T-helper 2 cell treated with Interferon-gamma antibody and Interleukin-4, amounts not matched to agents 5 μg/mL and 100 μg/mL, for 36 hours (primary cell): ENCODE measurements at regions not wholly inside any gene's neighbourhood (a gene's known extent, or its start where the extent isn't known, plus 50 kb on each side); places are given as distances from the start of the nearest gene placed in this dataset.

ENCODE experiments used
- DNase-seq: peaks from one replicate; pipeline ENCODE4 v3.0.0; 2021; ENCODE audit warnings: low spot score
- H3K27ac Mint-ChIP-seq: one replicate; pipeline ENCODE4 v1.8.0; 2021; ENCODE audit warnings: mild to moderate bottlenecking, mixed read lengths
- H3K27me3 Mint-ChIP-seq: one replicate; pipeline ENCODE4 v1.8.0; 2021; ENCODE audit warnings: low read depth, mixed read lengths
- H3K36me3 Mint-ChIP-seq: one replicate; pipeline ENCODE4 v1.8.0; 2021; ENCODE audit warnings: low read depth, mixed read lengths
- H3K4me1 Mint-ChIP-seq: one replicate; pipeline ENCODE4 v1.8.0; 2021; ENCODE audit warnings: low read depth, mixed read lengths
- H3K4me3 Mint-ChIP-seq: one replicate; pipeline ENCODE4 v1.8.0; 2022; ENCODE audit warnings: mild to moderate bottlenecking, moderate library complexity, mixed read lengths
- H3K9me3 Mint-ChIP-seq: one replicate; pipeline ENCODE4 v1.8.0; 2021; ENCODE audit warnings: mixed read lengths

- no peak overlapping the region for H3K4me3 Mint-ChIP-seq
- no peak overlapping the region for H3K27ac Mint-ChIP-seq
- H3K9me3 Mint-ChIP-seq: no peaks in the 10 kb centered on the region
- no peaks in the 10 kb centered on the region for H3K4me1 Mint-ChIP-seq
- H3K36me3 Mint-ChIP-seq: no peaks in the 10 kb centered on the region
- no peaks in the 10 kb centered on the region for H3K27me3 Mint-ChIP-seq
- no peak for DNase-seq
These were observed 294.2 kb downstream of the LMX1A start for GRCh38 chr1:165062346-165062745.

GRCh38 chr1:165060285-165060793 lies 296.2 kb downstream of the LMX1A start:
- no peaks in the 10 kb centered on the region for H3K4me1 Mint-ChIP-seq
- DNase-seq: no peak

GRCh38 chr1:165057956-165058355 lies 298.6 kb downstream of the LMX1A start:
- Mint-ChIP-seq H3K4me3 (no peak overlapping the region), H3K9me3 (no peaks in the 10 kb centered on the region)

More at GRCh38 chr1:165060285-165060793, 296.2 kb downstream of the LMX1A start:
- no peaks in the 10 kb centered on the region for H3K9me3 Mint-ChIP-seq
- no peak overlapping the region for H3K27ac Mint-ChIP-seq
- no peaks in the 10 kb centered on the region for H3K36me3 Mint-ChIP-seq
- peaks cover 3% of the 10 kb centered on the region for H3K27me3 Mint-ChIP-seq
- H3K4me3 Mint-ChIP-seq: no peak overlapping the region

GRCh38 chr1:165056914-165057313 lies 299.6 kb downstream of the LMX1A start:
- Mint-ChIP-seq H3K9me3 (no peaks in the 10 kb centered on the region), H3K27ac (no peak overlapping the region), H3K4me1 (no peaks in the 10 kb centered on the region), H3K36me3 (no peaks in the 10 kb centered on the region), H3K4me3 (no peak overlapping the region), H3K27me3 (peaks cover 3% of the 10 kb centered on the region)
- DNase-seq: no peak

More at GRCh38 chr1:165057956-165058355, 298.6 kb downstream of the LMX1A start:
- Mint-ChIP-seq H3K36me3 (no peaks in the 10 kb centered on the region), H3K27me3 (peaks cover 3% of the 10 kb centered on the region), H3K27ac (no peak overlapping the region), H3K4me1 (no peaks in the 10 kb centered on the region)
- DNase-seq: no peak

- Mint-ChIP-seq H3K27ac (no peak overlapping the region), H3K4me1 (no peaks in the 10 kb centered on the region), H3K27me3 (peaks cover 3% of the 10 kb centered on the region), H3K9me3 (no peaks in the 10 kb centered on the region), H3K36me3 (no peaks in the 10 kb centered on the region), H3K4me3 (no peak overlapping the region)
- no peak for DNase-seq
These were observed 300.9 kb downstream of the LMX1A start for GRCh38 chr1:165055581-165055980.

- Mint-ChIP-seq H3K4me1 (no peaks in the 10 kb centered on the region), H3K9me3 (no peaks in the 10 kb centered on the region)
These were observed 301.9 kb downstream of the LMX1A start for GRCh38 chr1:165054627-165055026.

GRCh38 chr1:165053351-165053750 lies 303.2 kb downstream of the LMX1A start:
- H3K36me3 Mint-ChIP-seq: no peaks in the 10 kb centered on the region
- no peak for DNase-seq
- H3K27me3 Mint-ChIP-seq: peaks cover 3% of the 10 kb centered on the region
- no peak overlapping the region for H3K27ac Mint-ChIP-seq
- no peaks in the 10 kb centered on the region for H3K9me3 Mint-ChIP-seq
- H3K4me1 Mint-ChIP-seq: no peaks in the 10 kb centered on the region
- no peak overlapping the region for H3K4me3 Mint-ChIP-seq

More at GRCh38 chr1:165054627-165055026, 301.9 kb downstream of the LMX1A start:
- Mint-ChIP-seq H3K27ac (no peak overlapping the region), H3K36me3 (no peaks in the 10 kb centered on the region), H3K27me3 (peaks cover 3% of the 10 kb centered on the region), H3K4me3 (no peak overlapping the region)
- DNase-seq: no peak

- Mint-ChIP-seq H3K9me3 (no peaks in the 10 kb centered on the region), H3K4me1 (no peaks in the 10 kb centered on the region), H3K27ac (no peak overlapping the region), H3K4me3 (no peak overlapping the region), H3K27me3 (peaks cover 3% of the 10 kb centered on the region), H3K36me3 (no peaks in the 10 kb centered on the region)
- no peak for DNase-seq
These were observed 303.6 kb downstream of the LMX1A start for GRCh38 chr1:165052936-165053335.

- Mint-ChIP-seq H3K27me3 (peaks cover 3% of the 10 kb centered on the region), H3K9me3 (no peaks in the 10 kb centered on the region), H3K36me3 (no peaks in the 10 kb centered on the region), H3K4me3 (no peak overlapping the region), H3K27ac (no peak overlapping the region), H3K4me1 (no peaks in the 10 kb centered on the region)
- no peak for DNase-seq
These were observed 304.1 kb downstream of the LMX1A start for GRCh38 chr1:165052431-165052830.

GRCh38 chr1:165050246-165050645 lies 306.3 kb downstream of the LMX1A start:
- H3K9me3 Mint-ChIP-seq: no peaks in the 10 kb centered on the region
- H3K4me1 Mint-ChIP-seq: no peaks in the 10 kb centered on the region
- no peaks in the 10 kb centered on the region for H3K27me3 Mint-ChIP-seq
- no peak overlapping the region for H3K27ac Mint-ChIP-seq
- no peaks in the 10 kb centered on the region for H3K36me3 Mint-ChIP-seq
- no peak for DNase-seq
- no peak overlapping the region for H3K4me3 Mint-ChIP-seq

GRCh38 chr1:165047994-165048393 lies 308.5 kb downstream of the LMX1A start:
- Mint-ChIP-seq H3K4me3 (no peak overlapping the region), H3K4me1 (no peaks in the 10 kb centered on the region), H3K27me3 (no peaks in the 10 kb centered on the region), H3K27ac (no peak overlapping the region), H3K36me3 (no peaks in the 10 kb centered on the region), H3K9me3 (no peaks in the 10 kb centered on the region)
- no peak for DNase-seq

GRCh38 chr1:165045902-165046301 lies 310.6 kb downstream of the LMX1A start:
- DNase-seq: no peak
- H3K4me3 Mint-ChIP-seq: no peak overlapping the region
- no peak overlapping the region for H3K27ac Mint-ChIP-seq
- H3K27me3 Mint-ChIP-seq: no peaks in the 10 kb centered on the region
- no peaks in the 10 kb centered on the region for H3K36me3 Mint-ChIP-seq
- H3K9me3 Mint-ChIP-seq: no peaks in the 10 kb centered on the region
- H3K4me1 Mint-ChIP-seq: no peaks in the 10 kb centered on the region

- Mint-ChIP-seq H3K36me3 (no peaks in the 10 kb centered on the region), H3K27me3 (no peaks in the 10 kb centered on the region)
These were observed 315.9 kb downstream of the LMX1A start for GRCh38 chr1:165040641-165041040.

GRCh38 chr1:165039996-165040395 lies 316.5 kb downstream of the LMX1A start:
- H3K27me3 Mint-ChIP-seq: no peaks in the 10 kb centered on the region
- no peaks in the 10 kb centered on the region for H3K36me3 Mint-ChIP-seq
- no peak overlapping the region for H3K4me3 Mint-ChIP-seq
- H3K9me3 Mint-ChIP-seq: no peaks in the 10 kb centered on the region
- no peaks in the 10 kb centered on the region for H3K4me1 Mint-ChIP-seq
- no peak overlapping the region for H3K27ac Mint-ChIP-seq
- no peak for DNase-seq

More at GRCh38 chr1:165040641-165041040, 315.9 kb downstream of the LMX1A start:
- no peak overlapping the region for H3K4me3 Mint-ChIP-seq
- no peak for DNase-seq
- no peaks in the 10 kb centered on the region for H3K9me3 Mint-ChIP-seq
- no peak overlapping the region for H3K27ac Mint-ChIP-seq
- no peaks in the 10 kb centered on the region for H3K4me1 Mint-ChIP-seq

GRCh38 chr1:165036403-165036802 lies 320.1 kb downstream of the LMX1A start:
- H3K4me3 Mint-ChIP-seq: no peak overlapping the region
- no peak overlapping the region for H3K27ac Mint-ChIP-seq
- no peak for DNase-seq
- no peaks in the 10 kb centered on the region for H3K4me1 Mint-ChIP-seq
- H3K27me3 Mint-ChIP-seq: no peaks in the 10 kb centered on the region
- no peaks in the 10 kb centered on the region for H3K36me3 Mint-ChIP-seq
- H3K9me3 Mint-ChIP-seq: no peaks in the 10 kb centered on the region
